Lower leg skin (tissue), 3 donors: ENCODE measurements at regions not wholly inside any gene's neighbourhood (a gene's known extent, or its start where the extent isn't known, plus 50 kb on each side); places are given as distances from the start of the nearest gene placed in this dataset.

Experiments used
- CTCF ChIP-seq, 3 donors: fragments of 450-650 bp; IDR thresholded peaks; one replicate each; pipeline ENCODE4 v1.5.1; 2016; ENCODE audit warnings: antibody characterized with exemption in 3 of 3, mild to moderate bottlenecking in 3 of 3, moderate library complexity in 2 of 3
- POLR2A ChIP-seq, 2 donors: fragments of 450-650 bp; IDR thresholded peaks; one replicate each; pipeline ENCODE4 v1.6.1; 2016 to 2017; ENCODE audit warnings: antibody characterized with exemption in 2 of 2, mild to moderate bottlenecking in 1 of 2, moderate library complexity in 1 of 2

GRCh38 chr16:64116151-64116550 lies 1005.7 kb downstream of the CDH11 start:
- no peak for TF ChIP-seq POLR2A (IDR thresholded peaks at IDR 0.05)
- no peak for TF ChIP-seq CTCF (IDR thresholded peaks at IDR 0.05)
